HEK293 (cell line): ENCODE measurements at regions not wholly inside any gene's neighbourhood (a gene's known extent, or its start where the extent isn't known, plus 50 kb on each side); places are given as distances from the start of the nearest gene placed in this dataset.

Source experiments
- BCL11B ChIP-seq: fragments of 450-650 bp; formaldehyde crosslinking; IDR thresholded peaks from 2 replicates; pipeline ENCODE4 v1.5.1; 2016; ENCODE audit warnings: low read depth, missing biosample characterization, missing genetic modification characterization
- FEZF1 ChIP-seq: fragments of 450-650 bp; formaldehyde crosslinking; IDR thresholded peaks from 2 replicates; pipeline ENCODE4 v1.5.1; 2016; ENCODE audit warnings: missing biosample characterization, missing genetic modification characterization
- MYNN ChIP-seq: fragments of 450-650 bp; formaldehyde crosslinking; IDR thresholded peaks from 2 replicates; pipeline ENCODE4 v1.5.1; 2016; ENCODE audit warnings: missing biosample characterization, missing genetic modification characterization, borderline replicate concordance
- PRDM6 ChIP-seq: fragments of 450-650 bp; formaldehyde crosslinking; IDR thresholded peaks from 2 replicates; pipeline ENCODE4 v1.5.1; 2017; ENCODE audit warnings: missing biosample characterization, missing genetic modification characterization
- SETDB1 ChIP-seq: IDR thresholded peaks from one replicate; pipeline ENCODE4 v1.6.1; 2017; ENCODE audit warnings: mild to moderate bottlenecking, low read length, moderate library complexity, mixed read lengths; ENCODE audit not compliant: insufficient read length
- ZBTB17 ChIP-seq: fragments of 450-650 bp; formaldehyde crosslinking; IDR thresholded peaks from 2 replicates; pipeline ENCODE4 v1.5.1; 2016; ENCODE audit warnings: missing biosample characterization, missing genetic modification characterization
- ZFP69B ChIP-seq: fragments of 450-650 bp; formaldehyde crosslinking; IDR thresholded peaks from 2 replicates; pipeline ENCODE4 v1.5.1; 2016; ENCODE audit warnings: missing biosample characterization, missing genetic modification characterization
- ZNF169 ChIP-seq: fragments of 450-650 bp; formaldehyde crosslinking; IDR thresholded peaks from 2 replicates; pipeline ENCODE4 v1.5.1; 2016; ENCODE audit warnings: missing biosample characterization, missing genetic modification characterization
- ZNF211 ChIP-seq: fragments of 450-650 bp; formaldehyde crosslinking; IDR thresholded peaks from 2 replicates; pipeline ENCODE4 v1.5.1; 2016; ENCODE audit warnings: low read depth, missing biosample characterization, missing genetic modification characterization
- ZNF37A ChIP-seq: fragments of 450-650 bp; IDR thresholded peaks from 2 replicates; pipeline ENCODE4 v1.5.1; 2018; ENCODE audit warnings: missing biosample characterization, missing genetic modification characterization
- ZNF423 ChIP-seq: fragments of 450-650 bp; formaldehyde crosslinking; IDR thresholded peaks from 2 replicates; pipeline ENCODE4 v1.5.1; 2016; ENCODE audit warnings: missing biosample characterization, missing genetic modification characterization
- ZNF426 ChIP-seq: fragments of 450-650 bp; formaldehyde crosslinking; IDR thresholded peaks from 2 replicates; pipeline ENCODE4 v1.5.1; 2017; ENCODE audit warnings: missing biosample characterization, missing genetic modification characterization, mild to moderate bottlenecking, inconsistent platforms, moderate library complexity
- ZNF449 ChIP-seq: fragments of 450-650 bp; formaldehyde crosslinking; IDR thresholded peaks from 2 replicates; pipeline ENCODE4 v1.5.1; 2017; ENCODE audit warnings: missing biosample characterization, mild to moderate bottlenecking, missing genetic modification characterization, moderate library complexity
- ZNF501 ChIP-seq: fragments of 450-650 bp; formaldehyde crosslinking; IDR thresholded peaks from 2 replicates; pipeline ENCODE4 v1.5.1; 2016; ENCODE audit warnings: missing biosample characterization, missing genetic modification characterization
- ZNF521 ChIP-seq: fragments of 450-650 bp; formaldehyde crosslinking; IDR thresholded peaks from 2 replicates; pipeline ENCODE4 v1.5.1; 2017; ENCODE audit warnings: missing biosample characterization, mild to moderate bottlenecking, missing genetic modification characterization
- ZNF529 ChIP-seq: fragments of 450-650 bp; formaldehyde crosslinking; IDR thresholded peaks from 2 replicates; pipeline ENCODE4 v1.5.1; 2017; ENCODE audit warnings: missing genetic modification characterization, missing biosample characterization; ENCODE audit not compliant: insufficient replicate concordance
- ZNF580 ChIP-seq: fragments of 450-650 bp; formaldehyde crosslinking; IDR thresholded peaks from 2 replicates; pipeline ENCODE4 v1.5.1; 2016; ENCODE audit warnings: missing biosample characterization, missing genetic modification characterization
- ZNF610 ChIP-seq: fragments of 450-650 bp; formaldehyde crosslinking; IDR thresholded peaks from 2 replicates; pipeline ENCODE4 v1.5.1; 2016; ENCODE audit warnings: missing biosample characterization, missing genetic modification characterization, borderline replicate concordance
- ZNF621 ChIP-seq: fragments of 450-650 bp; formaldehyde crosslinking; IDR thresholded peaks from 2 replicates; pipeline ENCODE4 v1.5.1; 2017; ENCODE audit warnings: missing biosample characterization, missing genetic modification characterization
- ZNF654 ChIP-seq: fragments of 450-650 bp; formaldehyde crosslinking; IDR thresholded peaks from 2 replicates; pipeline ENCODE4 v1.5.1; 2016; ENCODE audit warnings: low read depth, missing biosample characterization, missing genetic modification characterization
- ZNF660 ChIP-seq: fragments of 450-650 bp; IDR thresholded peaks from 2 replicates; pipeline ENCODE4 v1.5.1; 2018; ENCODE audit warnings: missing biosample characterization, mild to moderate bottlenecking, missing genetic modification characterization
- ZNF677 ChIP-seq: fragments of 450-650 bp; IDR thresholded peaks from 2 replicates; pipeline ENCODE4 v1.5.0; 2018; ENCODE audit warnings: missing biosample characterization, mild to moderate bottlenecking, missing genetic modification characterization, moderate library complexity
- ZNF704 ChIP-seq: fragments of 450-650 bp; formaldehyde crosslinking; IDR thresholded peaks from 2 replicates; pipeline ENCODE4 v1.5.1; 2016; ENCODE audit warnings: missing biosample characterization, missing genetic modification characterization
- ZNF791 ChIP-seq: fragments of 450-650 bp; formaldehyde crosslinking; IDR thresholded peaks from 2 replicates; pipeline ENCODE4 v1.5.1; 2016; ENCODE audit warnings: missing biosample characterization, missing genetic modification characterization
- ZNF837 ChIP-seq: fragments of 450-650 bp; formaldehyde crosslinking; IDR thresholded peaks from 2 replicates; pipeline ENCODE4 v1.5.1; 2016; ENCODE audit warnings: missing biosample characterization, missing genetic modification characterization
- ZSCAN30 ChIP-seq: fragments of 450-650 bp; IDR thresholded peaks from 2 replicates; pipeline ENCODE4 v1.5.1; 2018; ENCODE audit warnings: missing biosample characterization, mild to moderate bottlenecking, missing genetic modification characterization, moderate library complexity
- TF ChIP-seq, protein P1 (sequence below): fragments of 450-650 bp; formaldehyde crosslinking; IDR thresholded peaks from 2 replicates; pipeline ENCODE4 v1.5.1; 2016; ENCODE audit warnings: missing biosample characterization, missing genetic modification characterization

GRCh38 chr6:4225161-4225872 lies 89.9 kb upstream of the ECI2 start (continued):
- TF ChIP-seq ZNF521 (tag by site-specific recombination) (no peak), ZNF169 (tag by site-specific recombination) (no peak), ZNF610 (no peak), ZNF529 (no peak), ZNF791 (tag by site-specific recombination) (no peak), ZBTB17 (tag by site-specific recombination) (no peak), ZSCAN30 (tag by site-specific recombination) (no peak), ZNF580 (tag by site-specific recombination) (no peak), MYNN (tag by site-specific recombination) (no peak), ZNF449 (tag by site-specific recombination) (no peak), ZNF37A (tag by site-specific recombination) (no peak), ZNF654 (tag by site-specific recombination) (0 out of 2 replicates have a peak, but pooled peaks have one; percentile 5), ZNF423 (tag by site-specific recombination) (no peak), ZFP69B (tag by site-specific recombination) (peak; percentile 46; the same call in 1 of the 2 replicates), FEZF1 (tag by site-specific recombination) (no peak), ZNF704 (tag by site-specific recombination) (no peak), BCL11B (no peak), SETDB1 (no peak), ZNF426 (tag by site-specific recombination) (no peak), ZNF501 (tag by site-specific recombination) (no peak), ZNF660 (tag by site-specific recombination) (no peak), ZNF677 (tag by site-specific recombination) (no peak), ZNF837 (tag by site-specific recombination) (no peak), PRDM6 (tag by site-specific recombination) (no peak), ZNF621 (no peak), ZNF211 (tag by site-specific recombination) (no peak)
- TF ChIP-seq, protein P1, sequence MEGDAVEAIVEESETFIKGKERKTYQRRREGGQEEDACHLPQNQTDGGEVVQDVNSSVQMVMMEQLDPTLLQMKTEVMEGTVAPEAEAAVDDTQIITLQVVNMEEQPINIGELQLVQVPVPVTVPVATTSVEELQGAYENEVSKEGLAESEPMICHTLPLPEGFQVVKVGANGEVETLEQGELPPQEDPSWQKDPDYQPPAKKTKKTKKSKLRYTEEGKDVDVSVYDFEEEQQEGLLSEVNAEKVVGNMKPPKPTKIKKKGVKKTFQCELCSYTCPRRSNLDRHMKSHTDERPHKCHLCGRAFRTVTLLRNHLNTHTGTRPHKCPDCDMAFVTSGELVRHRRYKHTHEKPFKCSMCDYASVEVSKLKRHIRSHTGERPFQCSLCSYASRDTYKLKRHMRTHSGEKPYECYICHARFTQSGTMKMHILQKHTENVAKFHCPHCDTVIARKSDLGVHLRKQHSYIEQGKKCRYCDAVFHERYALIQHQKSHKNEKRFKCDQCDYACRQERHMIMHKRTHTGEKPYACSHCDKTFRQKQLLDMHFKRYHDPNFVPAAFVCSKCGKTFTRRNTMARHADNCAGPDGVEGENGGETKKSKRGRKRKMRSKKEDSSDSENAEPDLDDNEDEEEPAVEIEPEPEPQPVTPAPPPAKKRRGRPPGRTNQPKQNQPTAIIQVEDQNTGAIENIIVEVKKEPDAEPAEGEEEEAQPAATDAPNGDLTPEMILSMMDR (tag by site-specific recombination) = peak; percentile 66
